Epithelial cell of esophagus (primary cell): ENCODE measurements at regions not wholly inside any gene's neighbourhood (a gene's known extent, or its start where the extent isn't known, plus 50 kb on each side); places are given as distances from the start of the nearest gene placed in this dataset.
"Not testable (repeated sequence)": the region's sequence is repeated elsewhere in the genome, so short reads cannot be mapped to it uniquely, and the experiment has no call there.

Source experiments
- DNase-seq: peaks from one replicate; pipeline ENCODE4 v3.0.0; 2010; ENCODE audit warnings: low read depth
- H3K4me3 ChIP-seq: 2 replicates; pipeline ENCODE4 v1.5.1; 2011; ENCODE audit warnings: mild to moderate bottlenecking, low read length, control low read depth
- TF ChIP-seq, protein P1 (sequence below): IDR thresholded peaks from 2 replicates; pipeline ENCODE4 v1.5.1; 2011; ENCODE audit warnings: low read depth, mild to moderate bottlenecking, low read length, control low read depth, inconsistent platforms; ENCODE audit not compliant: insufficient read depth; ENCODE audit errors: missing control alignments

DNA sequence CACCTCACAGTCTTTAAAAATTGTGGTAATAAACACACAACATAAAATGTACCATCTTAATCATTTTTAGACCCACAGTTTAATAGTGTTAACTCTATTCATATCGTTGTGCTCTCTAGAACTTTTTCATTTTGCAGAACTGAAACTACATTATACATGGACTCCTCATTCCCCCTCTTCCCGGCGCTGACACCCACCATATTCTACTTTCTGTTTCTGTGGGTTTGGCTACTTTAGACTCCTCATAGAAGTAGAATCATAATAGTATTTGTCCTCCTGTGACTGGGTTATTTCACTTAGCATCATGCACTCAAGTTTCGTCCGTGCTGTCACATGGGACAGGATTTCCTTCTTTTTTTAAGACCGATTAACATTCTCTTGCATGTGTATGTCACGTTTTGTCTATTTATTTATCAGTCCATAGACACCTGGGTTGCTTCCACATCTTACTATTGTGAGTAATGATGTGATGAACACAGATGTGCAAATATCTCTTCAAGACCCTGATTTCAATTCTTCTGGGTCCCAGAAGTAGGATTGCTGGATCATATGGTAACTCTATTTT, 62.9 kb upstream of the TMPRSS2 start:
- TF ChIP-seq, protein P1, sequence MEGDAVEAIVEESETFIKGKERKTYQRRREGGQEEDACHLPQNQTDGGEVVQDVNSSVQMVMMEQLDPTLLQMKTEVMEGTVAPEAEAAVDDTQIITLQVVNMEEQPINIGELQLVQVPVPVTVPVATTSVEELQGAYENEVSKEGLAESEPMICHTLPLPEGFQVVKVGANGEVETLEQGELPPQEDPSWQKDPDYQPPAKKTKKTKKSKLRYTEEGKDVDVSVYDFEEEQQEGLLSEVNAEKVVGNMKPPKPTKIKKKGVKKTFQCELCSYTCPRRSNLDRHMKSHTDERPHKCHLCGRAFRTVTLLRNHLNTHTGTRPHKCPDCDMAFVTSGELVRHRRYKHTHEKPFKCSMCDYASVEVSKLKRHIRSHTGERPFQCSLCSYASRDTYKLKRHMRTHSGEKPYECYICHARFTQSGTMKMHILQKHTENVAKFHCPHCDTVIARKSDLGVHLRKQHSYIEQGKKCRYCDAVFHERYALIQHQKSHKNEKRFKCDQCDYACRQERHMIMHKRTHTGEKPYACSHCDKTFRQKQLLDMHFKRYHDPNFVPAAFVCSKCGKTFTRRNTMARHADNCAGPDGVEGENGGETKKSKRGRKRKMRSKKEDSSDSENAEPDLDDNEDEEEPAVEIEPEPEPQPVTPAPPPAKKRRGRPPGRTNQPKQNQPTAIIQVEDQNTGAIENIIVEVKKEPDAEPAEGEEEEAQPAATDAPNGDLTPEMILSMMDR: no peak
- no peak overlapping the region for H3K4me3 ChIP-seq
- no peak for DNase-seq

DNA sequence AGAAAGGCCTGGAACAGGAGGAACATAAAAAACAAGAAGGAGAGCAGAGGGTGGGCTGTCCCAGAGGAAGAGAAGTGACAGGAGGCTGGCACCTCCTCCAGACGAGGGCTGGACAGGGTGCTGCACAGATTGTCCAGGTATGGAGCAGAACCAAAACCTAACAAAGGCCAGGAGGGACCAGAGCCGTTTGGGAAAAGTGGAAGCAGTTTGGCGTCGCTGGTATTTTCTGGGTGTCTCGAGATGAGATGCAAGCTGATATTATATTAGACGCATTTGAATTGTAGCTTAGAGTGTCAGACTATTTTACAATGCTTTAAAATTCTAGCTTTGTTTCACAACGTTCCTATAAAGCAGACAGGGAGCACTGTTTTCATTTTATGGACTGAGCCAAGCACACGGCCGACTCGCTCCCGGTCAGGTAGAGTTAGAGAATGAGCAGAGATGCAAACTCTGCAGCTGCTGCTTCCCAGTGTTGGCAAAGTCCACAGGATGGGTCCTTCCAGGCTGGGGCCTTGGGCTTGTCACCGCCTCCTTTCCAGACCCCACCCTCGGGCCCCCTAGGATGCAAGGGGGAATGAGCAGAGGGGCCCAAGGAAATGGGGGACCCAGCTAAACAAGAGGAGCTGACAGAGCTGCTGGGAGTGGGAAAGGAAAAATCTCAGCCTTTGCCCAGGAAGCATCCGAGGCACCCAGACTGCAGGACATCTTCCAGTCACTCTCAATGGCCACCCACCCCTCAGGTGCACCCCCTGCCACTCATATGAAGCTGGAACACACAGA, 60.8 kb upstream of the TMPRSS2 start:
- H3K4me3 ChIP-seq: no peak overlapping the region
- DNase-seq: no peak
- TF ChIP-seq, protein P1: no peak

DNA sequence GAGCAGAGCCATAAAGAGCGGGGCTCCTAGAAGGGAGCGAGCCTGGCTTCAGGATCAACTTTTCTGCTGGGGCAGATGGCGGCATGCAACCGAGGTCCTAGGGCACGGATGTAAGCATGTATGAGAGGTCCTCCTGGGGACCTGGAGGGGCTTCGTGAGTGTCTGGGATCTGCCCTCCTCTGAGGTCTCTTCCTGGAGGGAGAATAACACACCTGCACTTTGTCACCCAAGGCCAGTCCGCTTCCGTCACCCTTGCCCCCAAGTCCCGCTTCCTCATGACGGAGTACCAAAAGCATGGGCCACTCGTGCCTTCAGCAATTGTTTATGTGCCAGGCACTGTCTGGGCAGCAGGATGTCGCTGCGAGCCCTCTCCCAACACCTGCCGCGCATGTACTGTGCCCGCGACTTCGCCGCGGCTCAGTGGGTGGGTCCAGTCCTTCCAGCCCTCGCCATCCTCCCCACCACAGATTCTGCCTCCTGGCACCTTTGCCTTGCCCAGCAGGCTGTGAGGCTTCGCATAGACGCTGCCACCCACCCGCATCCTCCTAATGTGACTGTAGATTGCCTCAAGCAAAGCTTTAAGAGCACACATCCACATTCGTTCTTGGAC, 60.0 kb upstream of the TMPRSS2 start:
- H3K4me3 ChIP-seq: no peak overlapping the region
- TF ChIP-seq, protein P1: no peak
- no peak for DNase-seq

DNA sequence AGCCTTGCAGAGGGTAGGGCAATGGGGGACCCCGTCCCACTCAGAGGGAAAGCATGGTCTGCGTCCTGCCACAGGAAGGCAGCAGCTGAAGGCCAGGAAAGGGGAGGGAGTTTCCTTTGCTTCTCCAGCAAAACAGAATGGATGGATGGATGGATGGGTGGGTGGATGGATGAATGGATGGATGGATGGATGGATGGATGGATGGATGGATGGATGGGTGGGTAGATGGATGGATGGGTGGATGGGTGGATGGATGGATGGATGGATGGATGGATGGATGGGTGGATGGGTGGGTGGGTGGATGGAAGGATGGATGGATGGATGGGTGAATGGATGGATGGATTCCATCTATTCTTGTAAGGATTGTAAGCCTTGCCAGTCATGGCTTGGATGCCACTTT, 59.3 kb upstream of the TMPRSS2 start:
- not testable (repeated sequence) for H3K4me3 ChIP-seq, DNase-seq

DNA sequence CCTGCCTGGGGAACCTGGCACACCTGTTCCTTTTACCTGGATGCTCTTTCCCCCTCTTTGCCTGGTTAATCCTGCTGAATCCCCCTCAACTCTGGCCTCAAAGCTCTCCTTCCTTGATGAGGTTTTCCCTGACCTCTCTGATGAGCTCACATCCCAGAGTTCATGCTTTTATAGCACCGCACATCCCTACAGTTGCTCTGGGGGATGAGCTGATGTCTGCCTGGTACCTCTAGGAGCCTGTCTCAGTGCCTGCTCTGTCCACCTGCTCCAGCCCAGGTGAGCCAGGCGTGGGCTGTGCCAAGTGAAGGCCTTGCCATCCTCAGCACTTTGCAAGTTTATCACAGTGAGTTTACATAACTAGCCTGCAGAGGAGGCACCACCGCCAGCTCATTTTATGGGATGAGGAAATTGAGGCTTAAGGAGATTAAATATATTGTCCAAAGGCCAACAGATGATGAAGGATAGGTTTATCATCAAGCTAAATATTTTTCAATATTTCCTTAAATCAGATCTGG, 58.6 kb upstream of the TMPRSS2 start:
- TF ChIP-seq, protein P1: no peak
- no peak overlapping the region for H3K4me3 ChIP-seq
- DNase-seq: no peak

DNA sequence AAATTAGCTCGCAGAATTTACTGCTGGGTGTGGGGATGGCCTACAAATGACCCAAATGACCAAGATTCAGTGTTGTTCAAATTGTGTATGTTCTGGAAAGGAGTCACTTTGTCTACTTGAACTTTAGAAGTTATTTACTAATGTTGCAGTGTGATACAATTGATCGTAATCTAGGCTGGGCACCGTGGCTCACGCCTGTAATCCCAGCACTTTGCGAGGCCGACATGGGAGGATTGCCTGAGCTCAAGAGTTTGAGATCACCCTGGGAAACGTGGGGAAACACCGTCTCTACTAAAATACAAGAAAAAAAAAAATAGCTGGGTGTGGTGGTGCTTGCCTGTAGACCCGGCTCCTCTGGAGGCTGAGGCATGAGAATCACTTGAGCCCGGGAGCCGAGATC, 57.6 kb upstream of the TMPRSS2 start:
- no peak for DNase-seq
- TF ChIP-seq, protein P1: no peak
- H3K4me3 ChIP-seq: no peak overlapping the region

DNA sequence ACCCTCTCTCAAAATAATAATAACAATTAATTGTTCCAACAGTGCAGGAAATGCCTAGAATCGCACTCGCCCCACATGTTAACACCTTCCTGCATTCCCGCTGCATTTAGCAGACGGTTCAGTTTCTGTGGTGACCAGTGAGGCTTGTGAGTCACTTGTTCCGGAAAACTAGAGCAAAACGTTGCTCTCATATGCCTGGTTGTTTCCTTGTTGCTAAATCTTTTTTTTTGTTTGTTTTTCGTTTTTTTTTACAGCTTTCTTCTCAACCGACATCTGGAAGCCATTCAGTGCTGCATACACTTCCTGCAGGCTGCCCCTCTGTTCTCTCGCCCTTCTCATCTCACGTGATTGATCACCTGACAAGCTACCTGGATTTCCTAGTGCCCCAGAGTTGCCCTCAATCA, 56.9 kb upstream of the TMPRSS2 start:
- no peak overlapping the region for H3K4me3 ChIP-seq
- DNase-seq: peak; percentile 66
- TF ChIP-seq, protein P1: no peak
